ENCODE measurements at regions not wholly inside any gene's neighbourhood (a gene's known extent, or its start where the extent isn't known, plus 50 kb on each side); places are given as distances from the start of the nearest gene placed in this dataset.
"Not testable (repeated sequence)": the region's sequence is repeated elsewhere in the genome, so short reads cannot be mapped to it uniquely, and the experiment has no call there.

DNA sequence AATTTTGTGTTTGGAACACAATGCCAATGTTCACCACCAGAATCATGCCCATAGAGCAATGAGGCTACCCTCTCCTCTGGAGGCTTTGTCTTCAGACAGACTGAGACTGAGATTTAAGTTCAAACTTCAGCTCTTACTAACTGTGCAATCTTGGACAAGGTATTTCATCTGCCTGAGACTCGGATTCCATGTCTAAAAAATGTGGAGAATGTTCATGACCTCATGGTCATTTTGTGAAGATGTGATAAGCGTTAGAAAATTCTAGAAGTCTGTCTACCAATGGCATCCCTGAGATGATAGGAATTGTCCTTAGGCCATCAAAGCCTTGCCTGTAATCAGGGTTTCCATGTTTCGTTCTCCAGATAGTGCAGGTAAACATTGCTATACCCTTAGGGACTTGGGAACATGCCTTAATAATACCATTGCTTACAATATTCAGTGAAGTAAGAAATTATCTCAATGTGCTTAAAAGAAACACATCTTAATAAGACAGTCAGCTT is 388.2 kb upstream of the MAF start:
- no peak overlapping the region for H3K4me3 ChIP-seq (ENCODE audit: low read depth, poor library complexity, severe bottlenecking)
- WGBS, 2 donors = 80 to 81% methylated on average over 3 of the region's 3 CpGs
- no peak for DNase-seq (ENCODE audit: low spot score in 2 of 2)
- intact Hi-C loops (cut with DNase I; ENCODE audit: low total_unique reads) = no loop called here
- no peak for TF ChIP-seq POLR2A (IDR thresholded peaks at IDR 0.05)
- TF ChIP-seq, protein P1, sequence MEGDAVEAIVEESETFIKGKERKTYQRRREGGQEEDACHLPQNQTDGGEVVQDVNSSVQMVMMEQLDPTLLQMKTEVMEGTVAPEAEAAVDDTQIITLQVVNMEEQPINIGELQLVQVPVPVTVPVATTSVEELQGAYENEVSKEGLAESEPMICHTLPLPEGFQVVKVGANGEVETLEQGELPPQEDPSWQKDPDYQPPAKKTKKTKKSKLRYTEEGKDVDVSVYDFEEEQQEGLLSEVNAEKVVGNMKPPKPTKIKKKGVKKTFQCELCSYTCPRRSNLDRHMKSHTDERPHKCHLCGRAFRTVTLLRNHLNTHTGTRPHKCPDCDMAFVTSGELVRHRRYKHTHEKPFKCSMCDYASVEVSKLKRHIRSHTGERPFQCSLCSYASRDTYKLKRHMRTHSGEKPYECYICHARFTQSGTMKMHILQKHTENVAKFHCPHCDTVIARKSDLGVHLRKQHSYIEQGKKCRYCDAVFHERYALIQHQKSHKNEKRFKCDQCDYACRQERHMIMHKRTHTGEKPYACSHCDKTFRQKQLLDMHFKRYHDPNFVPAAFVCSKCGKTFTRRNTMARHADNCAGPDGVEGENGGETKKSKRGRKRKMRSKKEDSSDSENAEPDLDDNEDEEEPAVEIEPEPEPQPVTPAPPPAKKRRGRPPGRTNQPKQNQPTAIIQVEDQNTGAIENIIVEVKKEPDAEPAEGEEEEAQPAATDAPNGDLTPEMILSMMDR (IDR thresholded peaks at IDR 0.05) = no peak

DNA sequence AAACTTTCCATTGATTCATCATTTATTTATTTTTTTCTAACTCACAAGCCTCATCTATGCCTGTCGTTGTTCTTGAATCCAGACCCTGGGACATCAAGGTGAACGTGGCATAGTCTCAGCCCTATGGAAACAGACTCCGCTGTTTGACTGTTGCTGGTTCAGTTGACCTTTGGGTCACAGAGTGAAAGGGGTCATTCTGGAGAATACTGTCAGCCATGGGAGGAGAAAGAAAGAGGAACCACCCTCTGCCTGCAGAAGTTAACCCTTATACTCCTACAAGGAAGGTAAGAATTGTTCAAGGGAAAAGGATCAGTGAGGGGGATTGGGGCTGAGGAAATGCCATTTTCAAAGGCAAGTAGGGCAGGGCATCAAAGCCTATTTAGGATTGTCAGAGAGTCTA is 387.6 kb upstream of the MAF start:
- intact Hi-C loops (cut with DNase I; ENCODE audit: low total_unique reads) = no loop called here
- TF ChIP-seq, protein P1 (IDR thresholded peaks at IDR 0.05) = no peak
- TF ChIP-seq POLR2A (IDR thresholded peaks at IDR 0.05) = no peak
- DNase-seq (ENCODE audit: low spot score in 2 of 2) = no peak
- H3K4me3 ChIP-seq (ENCODE audit: low read depth, poor library complexity, severe bottlenecking) = no peak overlapping the region
- whole genome bisulfite sequencing, 2 donors = 88 to 93% methylated on average over 3 of the region's 3 CpGs

DNA sequence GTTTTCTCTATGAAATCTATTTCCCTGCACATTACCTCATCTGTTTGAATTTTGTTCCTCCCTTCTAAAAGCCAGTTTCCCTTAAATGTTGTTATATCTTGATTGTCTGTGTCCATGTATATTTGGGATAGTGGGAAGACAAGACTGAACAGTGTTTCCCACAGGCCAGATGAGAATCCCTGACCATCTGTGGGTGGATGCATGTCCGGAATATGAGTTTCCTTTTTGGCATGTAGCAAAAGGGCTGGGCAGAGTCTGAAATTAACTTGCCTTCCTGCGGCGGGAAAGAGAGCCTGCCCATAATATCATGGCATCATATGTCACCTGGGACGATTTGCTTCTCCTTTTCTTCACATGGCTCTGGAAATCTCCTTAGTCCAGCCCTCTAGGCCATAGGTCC is 385.8 kb upstream of the MAF start:
- TF ChIP-seq POLR2A (IDR thresholded peaks at IDR 0.05) = no peak
- TF ChIP-seq, protein P1 (IDR thresholded peaks at IDR 0.05) = no peak
- DNase-seq (ENCODE audit: low spot score in 2 of 2) = no peak
- H3K4me3 ChIP-seq (ENCODE audit: low read depth, poor library complexity, severe bottlenecking) = no peak overlapping the region
- intact Hi-C loops (cut with DNase I; ENCODE audit: low total_unique reads) = no loop called here
- 80 to 87% methylated on average over 4 of the region's 4 CpGs for WGBS, 2 donors

DNA sequence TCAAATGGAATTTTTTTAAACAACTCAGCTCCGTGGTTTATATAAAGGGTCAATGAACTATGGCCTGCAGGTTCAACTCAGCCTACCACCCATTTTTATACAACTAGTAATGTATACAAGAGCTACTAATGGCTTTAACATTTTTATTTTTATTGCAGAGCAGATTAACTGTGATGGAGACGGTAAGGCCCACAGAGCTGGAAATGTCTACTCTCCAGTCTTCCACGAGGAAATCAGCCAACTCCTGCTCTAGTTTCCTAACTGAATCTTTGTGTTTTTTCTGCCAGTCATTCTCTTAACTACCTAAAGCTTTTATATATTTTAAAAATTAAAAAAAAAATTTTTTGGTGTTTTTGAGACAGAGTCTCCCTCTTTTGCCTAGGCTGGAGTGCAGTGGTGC is 385.1 kb upstream of the MAF start:
- TF ChIP-seq POLR2A (IDR thresholded peaks at IDR 0.05) = no peak
- TF ChIP-seq, protein P1 (IDR thresholded peaks at IDR 0.05) = no peak
- WGBS, 2 donors = 91% methylated on average over 3 of the region's 3 CpGs
- intact Hi-C loops (cut with DNase I; ENCODE audit: low total_unique reads) = no loop called here
- H3K4me3 ChIP-seq (ENCODE audit: low read depth, poor library complexity, severe bottlenecking) = no peak overlapping the region
- no peak for DNase-seq (ENCODE audit: low spot score in 2 of 2)

DNA sequence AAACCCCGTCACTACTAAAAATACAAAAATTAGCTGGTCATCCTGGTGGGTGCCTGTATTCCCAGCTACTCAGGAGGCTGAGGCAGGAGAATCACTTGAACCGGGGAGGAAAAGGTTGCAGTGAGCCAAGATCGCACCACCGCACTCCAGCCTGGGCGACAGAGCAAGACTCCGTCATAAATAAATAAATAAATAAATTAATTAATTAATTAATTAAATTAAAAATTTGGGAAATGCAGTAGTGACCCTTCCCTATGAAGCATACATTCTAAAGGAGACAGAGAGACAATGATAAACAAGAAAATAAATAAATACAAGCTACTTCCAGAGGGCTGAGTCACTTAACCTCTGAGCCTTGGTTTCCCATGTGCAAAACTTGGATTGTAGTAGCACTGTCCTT is 383.6 kb upstream of the MAF start:
- DNase-seq (ENCODE audit: low spot score in 2 of 2); H3K4me3 ChIP-seq (ENCODE audit: low read depth, poor library complexity, severe bottlenecking); intact Hi-C loops (cut with DNase I; ENCODE audit: low total_unique reads): not testable (repeated sequence)
- 93 to 94% methylated on average over 6 of the region's 6 CpGs for WGBS, 2 donors

DNA sequence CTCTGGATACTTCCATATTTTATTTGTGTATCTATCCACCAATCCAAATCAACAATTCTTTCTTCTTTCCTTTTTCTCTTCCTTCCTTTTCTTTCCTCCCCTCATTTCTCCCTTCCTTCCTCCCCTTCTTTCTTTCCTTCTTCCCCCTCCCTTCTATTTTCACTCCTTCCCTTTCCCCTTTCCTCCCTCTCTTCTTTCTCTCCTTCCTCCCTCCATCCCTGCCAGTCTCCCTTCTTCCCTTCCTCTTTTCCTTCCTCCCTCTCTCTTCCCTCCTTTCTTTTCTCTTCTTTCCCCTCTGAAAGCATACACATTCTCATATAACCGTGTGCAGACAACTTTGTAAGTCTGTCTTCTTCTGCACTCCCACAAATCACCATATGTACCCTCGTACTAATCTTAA is 382.3 kb upstream of the MAF start:
- TF ChIP-seq, protein P1 (IDR thresholded peaks at IDR 0.05) = no peak
- TF ChIP-seq POLR2A (IDR thresholded peaks at IDR 0.05) = no peak
- 70 to 86% methylated on average over 2 of the region's 2 CpGs for WGBS, 2 donors
- DNase-seq (ENCODE audit: low spot score in 2 of 2) = no peak
- intact Hi-C loops (cut with DNase I; ENCODE audit: low total_unique reads) = no loop called here
- no peak overlapping the region for H3K4me3 ChIP-seq (ENCODE audit: low read depth, poor library complexity, severe bottlenecking)

All from lower leg skin (tissue), 4 donors.